ENCODE measurements at regions not wholly inside any gene's neighbourhood (a gene's known extent, or its start where the extent isn't known, plus 50 kb on each side); places are given as distances from the start of the nearest gene placed in this dataset.

DNA sequence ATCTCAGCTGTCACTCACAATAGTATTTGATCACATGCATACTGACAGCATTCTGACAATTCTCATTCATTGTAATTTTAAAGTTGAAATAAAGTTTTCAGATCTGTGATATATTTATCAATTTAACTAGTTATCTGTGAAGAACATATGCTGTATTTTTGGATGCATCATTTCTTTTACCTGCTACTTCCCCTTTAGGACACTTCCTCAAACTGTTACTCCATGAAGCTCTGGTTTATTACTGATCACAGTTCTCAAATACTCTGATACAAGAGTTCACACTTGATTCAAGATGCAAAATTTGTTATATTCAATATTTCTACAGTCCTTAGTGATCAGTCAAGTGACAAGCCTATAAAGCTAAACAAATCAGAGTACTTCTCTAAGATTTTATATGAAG, 1655.2 kb downstream of the LRRC4C start:
- TF ChIP-seq, protein P1, sequence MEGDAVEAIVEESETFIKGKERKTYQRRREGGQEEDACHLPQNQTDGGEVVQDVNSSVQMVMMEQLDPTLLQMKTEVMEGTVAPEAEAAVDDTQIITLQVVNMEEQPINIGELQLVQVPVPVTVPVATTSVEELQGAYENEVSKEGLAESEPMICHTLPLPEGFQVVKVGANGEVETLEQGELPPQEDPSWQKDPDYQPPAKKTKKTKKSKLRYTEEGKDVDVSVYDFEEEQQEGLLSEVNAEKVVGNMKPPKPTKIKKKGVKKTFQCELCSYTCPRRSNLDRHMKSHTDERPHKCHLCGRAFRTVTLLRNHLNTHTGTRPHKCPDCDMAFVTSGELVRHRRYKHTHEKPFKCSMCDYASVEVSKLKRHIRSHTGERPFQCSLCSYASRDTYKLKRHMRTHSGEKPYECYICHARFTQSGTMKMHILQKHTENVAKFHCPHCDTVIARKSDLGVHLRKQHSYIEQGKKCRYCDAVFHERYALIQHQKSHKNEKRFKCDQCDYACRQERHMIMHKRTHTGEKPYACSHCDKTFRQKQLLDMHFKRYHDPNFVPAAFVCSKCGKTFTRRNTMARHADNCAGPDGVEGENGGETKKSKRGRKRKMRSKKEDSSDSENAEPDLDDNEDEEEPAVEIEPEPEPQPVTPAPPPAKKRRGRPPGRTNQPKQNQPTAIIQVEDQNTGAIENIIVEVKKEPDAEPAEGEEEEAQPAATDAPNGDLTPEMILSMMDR (IDR thresholded peaks at IDR 0.05; ENCODE audit: low read length), result no peak
- no peak for TF ChIP-seq EZH2 (IDR thresholded peaks at IDR 0.05; ENCODE audit: borderline replicate concordance, low read length)
